Gastroesophageal sphincter (tissue), 4 donors: ENCODE measurements at regions not wholly inside any gene's neighbourhood (a gene's known extent, or its start where the extent isn't known, plus 50 kb on each side); places are given as distances from the start of the nearest gene placed in this dataset.

ENCODE experiments used
- ATAC-seq: fragments of 150-250 bp; one replicate; pipeline ENCODE4 v1.9.1; 2016; ENCODE audit warnings: mild to moderate bottlenecking, moderate library complexity
- H3K27ac ChIP-seq, 4 donors: fragments of 200-600 bp; sonication (generic) in 3 of 4; 1 replicate in 3 of 4; 2 replicates in 1 of 4; pipeline ENCODE4 v1.5.1; 2016 to 2019
- H3K27me3 ChIP-seq: fragments of 200-600 bp; sonication (generic); one replicate; pipeline ENCODE4 v1.5.1; 2019
- H3K36me3 ChIP-seq, 2 donors: fragments of 200-600 bp; sonication (generic); one replicate each; pipeline ENCODE4 v1.5.1; 2019; ENCODE audit warnings: control low read depth in 1 of 2
- H3K4me1 ChIP-seq, 3 donors: fragments of 200-600 bp; sonication (generic); 1 replicate in 2 of 3; 2 replicates in 1 of 3; pipeline ENCODE4 v1.5.1; 2016 to 2019; ENCODE audit warnings: control low read depth in 2 of 3
- H3K4me3 ChIP-seq, 2 donors: fragments of 200-600 bp; sonication (generic); one replicate each; pipeline ENCODE4 v1.5.1; 2019; ENCODE audit warnings: mild to moderate bottlenecking in 1 of 2, moderate library complexity in 1 of 2
- H3K9me3 ChIP-seq, 3 donors: fragments of 200-600 bp; sonication (generic); one replicate each; pipeline ENCODE4 v1.5.1; 2017 to 2019; ENCODE audit warnings: control low read depth in 2 of 3
- CTCF ChIP-seq, 4 experiments: fragments of 200-600 bp in 2 of 4; fragments of 450-650 bp in 2 of 4; sonication (generic) in 1 of 4; IDR thresholded peaks; one replicate each; pipeline ENCODE4 v1.5.1; 2017 to 2019; ENCODE audit warnings: antibody characterized with exemption in 4 of 4, mild to moderate bottlenecking in 2 of 4, moderate library complexity in 2 of 4
- EP300 ChIP-seq: sonication (generic); formaldehyde crosslinking; IDR thresholded peaks from one replicate; pipeline ENCODE4 v1.6.1; 2017; ENCODE audit warnings: antibody characterized with exemption, mild to moderate bottlenecking
- POLR2A ChIP-seq, 2 donors: fragments of 450-650 bp; IDR thresholded peaks; one replicate each; pipeline ENCODE4 v1.6.1; 2017; ENCODE audit warnings: antibody characterized with exemption in 2 of 2, mild to moderate bottlenecking in 2 of 2, moderate library complexity in 1 of 2
- POLR2AphosphoS5 ChIP-seq: sonication (generic); formaldehyde crosslinking; IDR thresholded peaks from one replicate; pipeline ENCODE4 v1.6.1; 2017; ENCODE audit warnings: antibody characterized with exemption
- WGBS, 2 donors: methylation state at CpG; one replicate each; pipeline ENCODE4 v1.1.5; 2018; ENCODE audit warnings: low coverage in 1 of 2; 5-methylcytosine and 5-hydroxymethylcytosine counted together

- H3K4me1 ChIP-seq = no peaks in the 10 kb centered on the region
- no peaks in the 10 kb centered on the region for H3K9me3 ChIP-seq
Observed at GRCh38 chr5:167507463-167508233, 783.8 kb upstream of the WWC1 start.

GRCh38 chr5:167509076-167509475 lies 782.4 kb upstream of the WWC1 start:
- H3K27ac ChIP-seq = no peak overlapping the region
- H3K36me3 ChIP-seq = no peaks in the 10 kb centered on the region
- WGBS, 2 donors = 93 to 95% methylated on average over 3 of the region's 3 CpGs
- no peak overlapping the region for H3K4me3 ChIP-seq
- no peaks in the 10 kb centered on the region for H3K4me1 ChIP-seq
- no peaks in the 10 kb centered on the region for H3K9me3 ChIP-seq
- no peaks in the 10 kb centered on the region for H3K27me3 ChIP-seq
- TF ChIP-seq POLR2A (IDR thresholded peaks at IDR 0.05) (no peak), POLR2AphosphoS5 (no peak), CTCF (IDR thresholded peaks at IDR 0.05) (no peak), EP300 (no peak)
- no peak for ATAC-seq

More at GRCh38 chr5:167507463-167508233, 783.8 kb upstream of the WWC1 start:
- no peak overlapping the region for H3K27ac ChIP-seq
- WGBS, 2 donors = 54 to 55% methylated on average over 3 to 4 of the region's 4 CpGs
- no peak for ATAC-seq
- H3K36me3 ChIP-seq = no peaks in the 10 kb centered on the region
- no peaks in the 10 kb centered on the region for H3K27me3 ChIP-seq
- H3K4me3 ChIP-seq = no peak overlapping the region
- TF ChIP-seq EP300 (no peak), CTCF (IDR thresholded peaks at IDR 0.05) (no peak), POLR2AphosphoS5 (no peak), POLR2A (IDR thresholded peaks at IDR 0.05) (no peak)

GRCh38 chr5:167511276-167511675 lies 780.2 kb upstream of the WWC1 start:
- WGBS, 2 donors = 27 to 46% methylated on average over 1 of the region's 1 CpG
- H3K4me1 ChIP-seq = no peaks in the 10 kb centered on the region
- no peak for ATAC-seq

GRCh38 chr5:167512111-167512510 lies 779.3 kb upstream of the WWC1 start:
- Histone ChIP-seq H3K36me3 (no peaks in the 10 kb centered on the region), H3K4me1 (no peaks in the 10 kb centered on the region), H3K27me3 (no peaks in the 10 kb centered on the region), H3K9me3 (no peaks in the 10 kb centered on the region), H3K27ac (no peak overlapping the region), H3K4me3 (no peak overlapping the region)
- ATAC-seq = no peak
- TF ChIP-seq CTCF (IDR thresholded peaks at IDR 0.05) (no peak), EP300 (no peak), POLR2AphosphoS5 (no peak), POLR2A (IDR thresholded peaks at IDR 0.05) (no peak)
- 72 to 89% methylated on average over 2 of the region's 2 CpGs for WGBS, 2 donors

More at GRCh38 chr5:167511276-167511675, 780.2 kb upstream of the WWC1 start:
- Histone ChIP-seq H3K27ac (no peak overlapping the region), H3K27me3 (no peaks in the 10 kb centered on the region), H3K9me3 (no peaks in the 10 kb centered on the region), H3K4me3 (no peak overlapping the region), H3K36me3 (no peaks in the 10 kb centered on the region)
- TF ChIP-seq POLR2A (IDR thresholded peaks at IDR 0.05) (no peak), EP300 (no peak), CTCF (IDR thresholded peaks at IDR 0.05) (no peak), POLR2AphosphoS5 (no peak)

- Histone ChIP-seq H3K4me1 (no peaks in the 10 kb centered on the region), H3K27ac (no peak overlapping the region), H3K4me3 (no peak overlapping the region), H3K36me3 (no peaks in the 10 kb centered on the region), H3K9me3 (no peaks in the 10 kb centered on the region), H3K27me3 (no peaks in the 10 kb centered on the region)
- 73 to 81% methylated on average over 7 of the region's 7 CpGs for WGBS, 2 donors
- TF ChIP-seq CTCF (IDR thresholded peaks at IDR 0.05) (no peak), POLR2AphosphoS5 (no peak), EP300 (no peak), POLR2A (IDR thresholded peaks at IDR 0.05) (no peak)
- ATAC-seq = no peak
Observed at GRCh38 chr5:167513381-167513780, 778.1 kb upstream of the WWC1 start.
